GM12874 (cell line): ENCODE measurements at regions not wholly inside any gene's neighbourhood (a gene's known extent, or its start where the extent isn't known, plus 50 kb on each side); places are given as distances from the start of the nearest gene placed in this dataset.

Source experiments
- TF ChIP-seq, protein P1 (sequence below): IDR thresholded peaks from 2 replicates; pipeline ENCODE4 v1.5.1; 2011; ENCODE audit warnings: low read depth, mild to moderate bottlenecking, control low read depth, low read length, moderate library complexity; ENCODE audit not compliant: insufficient read depth

DNA sequence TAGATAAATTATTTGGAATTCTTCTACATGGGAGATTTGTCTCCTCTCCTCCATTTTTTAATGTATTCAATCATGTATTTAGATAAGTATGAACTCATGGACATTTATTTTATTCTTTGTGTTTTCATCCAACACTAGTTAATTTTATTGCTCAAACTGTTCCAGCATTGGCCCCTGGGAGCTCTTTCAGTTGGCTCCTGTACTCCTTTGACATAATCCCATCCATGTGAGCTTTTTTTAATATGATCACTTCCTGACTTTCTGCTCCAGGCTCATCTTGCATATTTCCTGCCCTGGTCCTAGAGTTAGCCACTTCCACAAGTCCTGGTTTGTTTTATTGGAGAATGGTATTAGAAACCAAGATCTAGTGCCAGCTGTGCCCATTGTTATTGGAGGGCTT is 419.0 kb upstream of the CDH11 start:
- TF ChIP-seq, protein P1, sequence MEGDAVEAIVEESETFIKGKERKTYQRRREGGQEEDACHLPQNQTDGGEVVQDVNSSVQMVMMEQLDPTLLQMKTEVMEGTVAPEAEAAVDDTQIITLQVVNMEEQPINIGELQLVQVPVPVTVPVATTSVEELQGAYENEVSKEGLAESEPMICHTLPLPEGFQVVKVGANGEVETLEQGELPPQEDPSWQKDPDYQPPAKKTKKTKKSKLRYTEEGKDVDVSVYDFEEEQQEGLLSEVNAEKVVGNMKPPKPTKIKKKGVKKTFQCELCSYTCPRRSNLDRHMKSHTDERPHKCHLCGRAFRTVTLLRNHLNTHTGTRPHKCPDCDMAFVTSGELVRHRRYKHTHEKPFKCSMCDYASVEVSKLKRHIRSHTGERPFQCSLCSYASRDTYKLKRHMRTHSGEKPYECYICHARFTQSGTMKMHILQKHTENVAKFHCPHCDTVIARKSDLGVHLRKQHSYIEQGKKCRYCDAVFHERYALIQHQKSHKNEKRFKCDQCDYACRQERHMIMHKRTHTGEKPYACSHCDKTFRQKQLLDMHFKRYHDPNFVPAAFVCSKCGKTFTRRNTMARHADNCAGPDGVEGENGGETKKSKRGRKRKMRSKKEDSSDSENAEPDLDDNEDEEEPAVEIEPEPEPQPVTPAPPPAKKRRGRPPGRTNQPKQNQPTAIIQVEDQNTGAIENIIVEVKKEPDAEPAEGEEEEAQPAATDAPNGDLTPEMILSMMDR, result no peak

DNA sequence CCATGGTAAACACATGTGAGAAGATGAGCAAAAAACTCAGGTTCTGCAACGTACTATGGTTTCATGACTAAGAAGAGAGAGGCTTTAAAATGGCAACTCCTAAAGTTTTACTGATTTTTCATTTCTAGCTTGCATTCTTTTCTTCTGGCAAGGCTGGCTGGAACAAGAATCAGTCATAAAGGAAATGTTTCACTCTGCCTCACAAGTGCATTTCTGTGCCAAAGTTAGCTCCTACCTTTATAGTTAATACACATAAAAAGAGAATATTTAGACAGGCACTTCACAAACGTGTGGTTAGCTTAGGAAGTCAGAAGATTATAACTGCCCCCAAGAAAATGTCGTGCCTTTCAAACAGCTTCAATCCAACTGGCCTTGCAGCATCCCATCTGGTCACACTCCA is 417.1 kb upstream of the CDH11 start:
- TF ChIP-seq, protein P1, result no peak

DNA sequence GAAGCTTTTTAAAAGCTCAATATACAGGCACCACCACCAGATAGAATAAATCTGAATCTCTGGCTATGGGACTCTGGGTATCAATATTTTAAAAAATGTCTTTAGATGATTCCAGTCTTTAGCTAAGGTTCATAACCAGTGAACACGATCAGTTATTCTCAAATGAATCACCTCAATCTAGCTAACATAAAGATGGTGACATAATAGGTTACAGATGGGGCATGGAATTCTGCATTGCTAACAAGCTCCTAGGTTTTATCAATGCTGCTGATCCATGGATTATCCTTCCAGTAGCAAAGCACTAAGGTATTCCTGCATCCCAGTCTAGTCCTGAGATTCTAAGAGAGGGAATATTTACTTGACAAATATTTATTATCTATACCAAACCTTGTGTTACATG is 415.5 kb upstream of the CDH11 start:
- TF ChIP-seq, protein P1, result no peak

GRCh38 chr16:65534121-65534528 is 412.3 kb upstream of the CDH11 start:
- TF ChIP-seq, protein P1, result no peak

- TF ChIP-seq, protein P1, result no peak
Observed at GRCh38 chr16:65532846-65533245, 411.0 kb upstream of the CDH11 start.

DNA sequence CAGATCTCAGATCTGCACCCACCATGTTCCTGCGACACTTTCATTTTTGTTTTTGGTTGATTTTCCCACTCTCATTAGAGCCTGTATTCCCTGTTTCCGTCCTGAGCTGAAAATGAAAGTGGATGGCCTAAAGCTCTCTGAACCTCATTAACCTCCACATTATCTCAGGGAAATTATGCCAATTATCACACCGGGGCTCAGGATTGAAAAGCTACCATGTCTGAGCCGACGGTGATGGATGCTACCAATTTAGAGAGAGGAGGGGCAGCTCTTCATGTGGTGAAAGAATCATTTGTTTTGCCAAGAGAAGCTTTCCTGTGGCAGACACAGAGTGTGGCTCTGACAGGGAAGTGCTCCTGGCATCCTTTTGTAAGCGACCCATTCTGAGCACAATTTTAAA is 410.4 kb upstream of the CDH11 start:
- TF ChIP-seq, protein P1, result no peak

GRCh38 chr16:65531475-65531874 is 409.6 kb upstream of the CDH11 start:
- TF ChIP-seq, protein P1, result no peak

DNA sequence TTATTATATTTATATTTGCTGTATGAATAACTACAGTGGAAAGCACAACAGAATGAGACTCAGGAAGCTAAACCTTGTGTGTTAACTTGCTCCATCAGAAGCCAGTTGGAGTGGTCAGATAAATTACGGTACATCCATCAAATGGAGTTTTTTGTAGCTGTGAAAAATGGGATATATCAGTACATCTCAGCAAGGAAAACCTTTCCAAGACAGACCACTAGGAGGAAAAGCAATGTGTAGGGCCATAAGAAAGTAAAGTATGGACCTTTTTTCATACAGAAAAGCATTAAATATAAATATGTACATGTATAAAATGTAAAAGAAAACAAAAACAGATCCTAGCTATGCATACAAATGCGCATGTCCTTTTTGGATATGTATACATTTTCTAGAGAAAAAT is 403.8 kb upstream of the CDH11 start:
- TF ChIP-seq, protein P1, result no peak
